Liver (tissue), 7 donors: ENCODE measurements at regions not wholly inside any gene's neighbourhood (a gene's known extent, or its start where the extent isn't known, plus 50 kb on each side); places are given as distances from the start of the nearest gene placed in this dataset.

Experiments
- DNase-seq: peaks from one replicate; pipeline ENCODE4 v3.0.0-alpha.2; 2017; ENCODE audit warnings: low spot score
- H3K27ac ChIP-seq, 2 donors: one replicate each; pipeline ENCODE4 v1.7.0; 2013; ENCODE audit warnings: inconsistent platforms in 2 of 2, low read length in 2 of 2, control low read depth in 1 of 2, low read depth in 1 of 2, mild to moderate bottlenecking in 1 of 2
- H3K27me3 ChIP-seq, 4 donors: one replicate each; pipeline versions ENCODE4 v1.6.1 to v1.7.0; 2013; ENCODE audit warnings: low read length in 3 of 4, inconsistent platforms in 1 of 4, mild to moderate bottlenecking in 1 of 4, moderate library complexity in 1 of 4; ENCODE audit not compliant: control insufficient read depth in 4 of 4, insufficient read depth in 4 of 4
- H3K36me3 ChIP-seq, 4 donors: one replicate each; pipeline versions ENCODE4 v1.6.1 to v1.7.0; 2013; ENCODE audit warnings: low read length in 3 of 4, mild to moderate bottlenecking in 3 of 4, low read depth in 1 of 4, moderate library complexity in 1 of 4; ENCODE audit not compliant: control insufficient read depth in 4 of 4, insufficient read depth in 3 of 4
- H3K4me1 ChIP-seq, 4 donors: one replicate each; pipeline versions ENCODE4 v1.6.1 to v1.7.0; 2013; ENCODE audit warnings: low read length in 3 of 4, mild to moderate bottlenecking in 3 of 4, moderate library complexity in 1 of 4; ENCODE audit not compliant: control insufficient read depth in 4 of 4, insufficient read depth in 4 of 4
- H3K4me3 ChIP-seq, 3 donors: one replicate each; pipeline versions ENCODE4 v1.6.1 to v1.7.0; 2013; ENCODE audit warnings: low read length in 3 of 3, control low read depth in 1 of 3, low read depth in 1 of 3, mild to moderate bottlenecking in 1 of 3
- H3K9ac ChIP-seq, 2 donors: one replicate each; pipeline ENCODE4 v1.7.0; 2013; ENCODE audit warnings: low read length in 2 of 2, mild to moderate bottlenecking in 2 of 2, moderate library complexity in 2 of 2, control low read depth in 1 of 2, low read depth in 1 of 2
- H3K9me3 ChIP-seq, 4 donors: one replicate each; pipeline versions ENCODE4 v1.6.1 to v1.7.0; 2013; ENCODE audit warnings: low read length in 3 of 4; ENCODE audit not compliant: control insufficient read depth in 4 of 4
- FOXA1 ChIP-seq: IDR thresholded peaks from 2 replicates; pipeline ENCODE4 v1.6.1; 2016; ENCODE audit warnings: antibody characterized with exemption
- FOXA2 ChIP-seq: IDR thresholded peaks from 2 replicates; pipeline ENCODE4 v1.6.1; 2016; ENCODE audit warnings: antibody characterized with exemption
- GABPA ChIP-seq, 2 donors: IDR thresholded peaks in 1 of 2; conservative IDR thresholded peaks in 1 of 2; 2 replicates each; pipeline ENCODE4 v1.6.1; 2016; ENCODE audit warnings: antibody characterized with exemption in 2 of 2, mild to moderate bottlenecking in 1 of 2, moderate library complexity in 1 of 2
- HNF4A ChIP-seq, 2 donors: conservative IDR thresholded peaks; 2 replicates each; pipeline ENCODE4 v1.6.1; 2016; ENCODE audit warnings: antibody characterized with exemption in 2 of 2, mild to moderate bottlenecking in 2 of 2
- HNF4G ChIP-seq: IDR thresholded peaks from 2 replicates; pipeline ENCODE4 v1.6.1; 2016; ENCODE audit warnings: antibody characterized with exemption
- NR2F2 ChIP-seq: IDR thresholded peaks from 2 replicates; pipeline ENCODE4 v1.6.1; 2016; ENCODE audit warnings: antibody characterized with exemption
- RAD21 ChIP-seq, 2 donors: IDR thresholded peaks; 2 replicates each; pipeline ENCODE4 v1.6.1; 2016; ENCODE audit warnings: antibody characterized with exemption in 2 of 2, mild to moderate bottlenecking in 2 of 2
- RXRA ChIP-seq, 2 donors: IDR thresholded peaks; 2 replicates each; pipeline ENCODE4 v1.6.1; 2017 to 2018; ENCODE audit warnings: antibody characterized with exemption in 2 of 2, mild to moderate bottlenecking in 1 of 2
- SP1 ChIP-seq: IDR thresholded peaks from 2 replicates; pipeline ENCODE4 v1.6.1; 2018; ENCODE audit warnings: antibody characterized with exemption, mild to moderate bottlenecking
- YY1 ChIP-seq: IDR thresholded peaks from 2 replicates; pipeline ENCODE4 v1.6.1; 2016; ENCODE audit warnings: antibody characterized with exemption, mild to moderate bottlenecking
- ZBTB33 ChIP-seq: IDR thresholded peaks from 2 replicates; pipeline ENCODE4 v1.6.1; 2016; ENCODE audit warnings: antibody characterized with exemption
- TF ChIP-seq, protein P1 (sequence below): IDR thresholded peaks from 2 replicates; pipeline ENCODE4 v1.6.1; 2016; ENCODE audit warnings: antibody characterized with exemption, mild to moderate bottlenecking
- TF ChIP-seq, protein P2 (sequence below): fragments of 150-350 bp; IDR thresholded peaks from 2 replicates; pipeline ENCODE4 v1.5.1; 2017; ENCODE audit warnings: improper control_type of control experiment, low read depth, low read length; ENCODE audit not compliant: missing input control
- TF ChIP-seq, protein P3 (sequence below): IDR thresholded peaks from 2 replicates; pipeline ENCODE4 v1.6.1; 2016; ENCODE audit warnings: antibody characterized with exemption
- donor health status: healthy.
- donor health status: healthy.
- donor health status: healthy.
- donor health status: healthy.

DNA sequence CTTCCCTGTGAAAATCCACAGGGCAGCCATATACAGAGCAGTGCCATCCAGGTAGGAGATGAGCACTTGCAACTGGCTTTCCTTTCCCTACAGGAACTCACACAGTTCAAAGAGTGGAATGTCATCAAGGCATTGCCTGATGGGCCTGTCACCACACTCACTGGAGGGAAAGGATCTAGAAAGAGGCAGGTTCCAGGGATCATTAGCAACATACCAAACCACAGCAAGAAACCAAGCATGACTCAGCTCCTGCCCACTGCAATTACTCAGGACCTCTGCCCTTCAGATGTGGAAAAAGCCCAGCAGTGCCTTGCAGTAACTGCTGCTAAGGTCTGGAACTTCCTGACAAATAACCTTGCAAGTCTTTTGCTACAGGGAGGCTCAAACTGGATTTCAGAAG is 101.2 kb downstream of the ZNF674 start (continued):
- TF ChIP-seq, protein P1, sequence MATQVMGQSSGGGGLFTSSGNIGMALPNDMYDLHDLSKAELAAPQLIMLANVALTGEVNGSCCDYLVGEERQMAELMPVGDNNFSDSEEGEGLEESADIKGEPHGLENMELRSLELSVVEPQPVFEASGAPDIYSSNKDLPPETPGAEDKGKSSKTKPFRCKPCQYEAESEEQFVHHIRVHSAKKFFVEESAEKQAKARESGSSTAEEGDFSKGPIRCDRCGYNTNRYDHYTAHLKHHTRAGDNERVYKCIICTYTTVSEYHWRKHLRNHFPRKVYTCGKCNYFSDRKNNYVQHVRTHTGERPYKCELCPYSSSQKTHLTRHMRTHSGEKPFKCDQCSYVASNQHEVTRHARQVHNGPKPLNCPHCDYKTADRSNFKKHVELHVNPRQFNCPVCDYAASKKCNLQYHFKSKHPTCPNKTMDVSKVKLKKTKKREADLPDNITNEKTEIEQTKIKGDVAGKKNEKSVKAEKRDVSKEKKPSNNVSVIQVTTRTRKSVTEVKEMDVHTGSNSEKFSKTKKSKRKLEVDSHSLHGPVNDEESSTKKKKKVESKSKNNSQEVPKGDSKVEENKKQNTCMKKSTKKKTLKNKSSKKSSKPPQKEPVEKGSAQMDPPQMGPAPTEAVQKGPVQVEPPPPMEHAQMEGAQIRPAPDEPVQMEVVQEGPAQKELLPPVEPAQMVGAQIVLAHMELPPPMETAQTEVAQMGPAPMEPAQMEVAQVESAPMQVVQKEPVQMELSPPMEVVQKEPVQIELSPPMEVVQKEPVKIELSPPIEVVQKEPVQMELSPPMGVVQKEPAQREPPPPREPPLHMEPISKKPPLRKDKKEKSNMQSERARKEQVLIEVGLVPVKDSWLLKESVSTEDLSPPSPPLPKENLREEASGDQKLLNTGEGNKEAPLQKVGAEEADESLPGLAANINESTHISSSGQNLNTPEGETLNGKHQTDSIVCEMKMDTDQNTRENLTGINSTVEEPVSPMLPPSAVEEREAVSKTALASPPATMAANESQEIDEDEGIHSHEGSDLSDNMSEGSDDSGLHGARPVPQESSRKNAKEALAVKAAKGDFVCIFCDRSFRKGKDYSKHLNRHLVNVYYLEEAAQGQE: no peak
- TF ChIP-seq, protein P2, sequence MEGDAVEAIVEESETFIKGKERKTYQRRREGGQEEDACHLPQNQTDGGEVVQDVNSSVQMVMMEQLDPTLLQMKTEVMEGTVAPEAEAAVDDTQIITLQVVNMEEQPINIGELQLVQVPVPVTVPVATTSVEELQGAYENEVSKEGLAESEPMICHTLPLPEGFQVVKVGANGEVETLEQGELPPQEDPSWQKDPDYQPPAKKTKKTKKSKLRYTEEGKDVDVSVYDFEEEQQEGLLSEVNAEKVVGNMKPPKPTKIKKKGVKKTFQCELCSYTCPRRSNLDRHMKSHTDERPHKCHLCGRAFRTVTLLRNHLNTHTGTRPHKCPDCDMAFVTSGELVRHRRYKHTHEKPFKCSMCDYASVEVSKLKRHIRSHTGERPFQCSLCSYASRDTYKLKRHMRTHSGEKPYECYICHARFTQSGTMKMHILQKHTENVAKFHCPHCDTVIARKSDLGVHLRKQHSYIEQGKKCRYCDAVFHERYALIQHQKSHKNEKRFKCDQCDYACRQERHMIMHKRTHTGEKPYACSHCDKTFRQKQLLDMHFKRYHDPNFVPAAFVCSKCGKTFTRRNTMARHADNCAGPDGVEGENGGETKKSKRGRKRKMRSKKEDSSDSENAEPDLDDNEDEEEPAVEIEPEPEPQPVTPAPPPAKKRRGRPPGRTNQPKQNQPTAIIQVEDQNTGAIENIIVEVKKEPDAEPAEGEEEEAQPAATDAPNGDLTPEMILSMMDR: no peak
- TF ChIP-seq HNF4A (conservative IDR thresholded peaks at IDR 0.05): no peak
- TF ChIP-seq YY1: no peak
- TF ChIP-seq FOXA1: no peak

- no peak for TF ChIP-seq YY1
- no peak for TF ChIP-seq RAD21 (IDR thresholded peaks at IDR 0.05)
- TF ChIP-seq, protein P1: no peak
- TF ChIP-seq, protein P2: no peak
- no peak for TF ChIP-seq RXRA (IDR thresholded peaks at IDR 0.05)
- no peak for TF ChIP-seq GABPA (IDR thresholded peaks at IDR 0.05 in 1 of 2, conservative IDR thresholded peaks at IDR 0.05 in 1 of 2)
- no peak for TF ChIP-seq HNF4A (conservative IDR thresholded peaks at IDR 0.05)
- TF ChIP-seq, protein P3, sequence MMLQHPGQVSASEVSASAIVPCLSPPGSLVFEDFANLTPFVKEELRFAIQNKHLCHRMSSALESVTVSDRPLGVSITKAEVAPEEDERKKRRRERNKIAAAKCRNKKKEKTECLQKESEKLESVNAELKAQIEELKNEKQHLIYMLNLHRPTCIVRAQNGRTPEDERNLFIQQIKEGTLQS: no peak
- TF ChIP-seq SP1: no peak
- TF ChIP-seq FOXA2: no peak
- no peak for TF ChIP-seq HNF4G
- TF ChIP-seq NR2F2: no peak
- TF ChIP-seq FOXA1: no peak
- no peak for TF ChIP-seq ZBTB33
Measured at GRCh38 chrX:46436744-46437143, 108.5 kb downstream of the ZNF674 start.

More at GRCh38 chrX:46436744-46437143, 108.5 kb downstream of the ZNF674 start:
- Histone ChIP-seq H3K27me3 (no peaks in the 10 kb centered on the region), H3K36me3 (no peaks in the 10 kb centered on the region), H3K4me1 (no peaks in the 10 kb centered on the region), H3K9ac (no peak overlapping the region), H3K27ac (no peak overlapping the region), H3K4me3 (no peak overlapping the region), H3K9me3 (peaks cover 0 to 3% (median under 1%) of the 10 kb centered on the region in 4 donors)
- no peak for DNase-seq
